GM23338 (cell line): ENCODE measurements at regions not wholly inside any gene's neighbourhood (a gene's known extent, or its start where the extent isn't known, plus 50 kb on each side); places are given as distances from the start of the nearest gene placed in this dataset.

Experiments used
- ATAC-seq: fragments of 200-7000 bp; cut with Tn5 transposase; 3 replicates; pipeline ENCODE4 v1.9.1; 2020
- DNase-seq: peaks from one replicate; pipeline ENCODE4 v3.0.0-alpha.2; 2015; ENCODE audit warnings: low spot score
- H2AFZ ChIP-seq: fragments of 200-600 bp; sonication (generic); 2 replicates; pipeline ENCODE4 v1.8.0; 2016; ENCODE audit warnings: antibody characterized with exemption, mild to moderate bottlenecking, moderate library complexity
- H3F3A ChIP-seq: fragments of 200-600 bp; sonication (generic); replicated peaks from 2 replicates; pipeline ENCODE4 v1.8.0; 2017; ENCODE audit warnings: antibody characterized with exemption, mixed run types, low read depth
- H3K27ac ChIP-seq: fragments of 200-600 bp; sonication (generic); 2 replicates; pipeline ENCODE4 v1.6.1; 2016; ENCODE audit warnings: low read depth
- H3K27me3 ChIP-seq: fragments of 200-600 bp; sonication (generic); 2 replicates; pipeline ENCODE4 v1.8.0; 2016; ENCODE audit warnings: mild to moderate bottlenecking, mixed run types, moderate library complexity; ENCODE audit not compliant: insufficient read depth
- H3K36me3 ChIP-seq: fragments of 200-600 bp; sonication (generic); 2 replicates; pipeline ENCODE4 v1.8.0; 2016; ENCODE audit warnings: mild to moderate bottlenecking; ENCODE audit not compliant: insufficient read depth
- H3K4me1 ChIP-seq: fragments of 200-600 bp; sonication (generic); 2 replicates; pipeline ENCODE4 v1.8.0; 2016; ENCODE audit warnings: mild to moderate bottlenecking, moderate library complexity; ENCODE audit not compliant: insufficient read depth
- H3K4me2 ChIP-seq: fragments of 200-600 bp; sonication (generic); 2 replicates; pipeline ENCODE4 v1.7.1; 2017; ENCODE audit warnings: mixed run types
- H3K4me3 ChIP-seq: fragments of 200-600 bp; sonication (generic); 2 replicates; pipeline ENCODE4 v1.6.1; 2016; ENCODE audit warnings: mixed run types
- H3K79me2 ChIP-seq: fragments of 200-600 bp; sonication (generic); replicated peaks from 2 replicates; pipeline ENCODE4 v1.8.0; 2017; ENCODE audit warnings: mild to moderate bottlenecking; ENCODE audit not compliant: insufficient read depth
- H3K9me2 ChIP-seq: fragments of 200-600 bp; sonication (generic); 2 replicates; pipeline ENCODE4 v1.8.0; 2017; ENCODE audit not compliant: insufficient read depth
- H4K20me1 ChIP-seq: fragments of 200-600 bp; sonication (generic); replicated peaks from 2 replicates; pipeline ENCODE4 v1.8.0; 2017; ENCODE audit warnings: mild to moderate bottlenecking; ENCODE audit not compliant: insufficient read depth
- H3K27ac Mint-ChIP-seq: 2 replicates; pipeline ENCODE4 v1.8.0; 2020; ENCODE audit warnings: inconsistent platforms, mild to moderate bottlenecking, moderate library complexity, mixed read lengths
- H3K27me3 Mint-ChIP-seq: 3 replicates; pipeline ENCODE4 v1.8.0; 2022; ENCODE audit warnings: low read depth, mild to moderate bottlenecking, moderate library complexity, mixed read lengths, inconsistent platforms; ENCODE audit not compliant: insufficient read depth, poor library complexity
- H3K36me3 Mint-ChIP-seq: 3 replicates; pipeline ENCODE4 v1.8.0; 2021; ENCODE audit warnings: low read depth, mild to moderate bottlenecking, inconsistent platforms, moderate library complexity, mixed read lengths
- H3K4me1 Mint-ChIP-seq: 3 replicates; pipeline ENCODE4 v1.8.0; 2020; ENCODE audit warnings: mild to moderate bottlenecking, inconsistent platforms, mixed read lengths
- H3K4me3 Mint-ChIP-seq: 3 replicates; pipeline ENCODE4 v1.8.0; 2021; ENCODE audit warnings: moderate library complexity, mild to moderate bottlenecking, inconsistent platforms, mixed read lengths
- H3K9me3 Mint-ChIP-seq: 3 replicates; pipeline ENCODE4 v1.8.0; 2020; ENCODE audit warnings: moderate library complexity, mild to moderate bottlenecking, inconsistent platforms, mixed read lengths
- CTCF ChIP-seq, 2 experiments: fragments of 200-600 bp in 1 of 2; sonication (generic) in 1 of 2; conservative IDR thresholded peaks; 2 replicates each; pipeline versions ENCODE4 v1.5.1 to v1.6.1; 2016 to 2017; ENCODE audit warnings: antibody characterized with exemption in 2 of 2, low read depth in 2 of 2, mild to moderate bottlenecking in 2 of 2, moderate library complexity in 1 of 2
- ETS1 ChIP-seq: IDR thresholded peaks from 2 replicates; pipeline ENCODE4 v1.6.1; 2016; ENCODE audit warnings: antibody characterized with exemption
- EZH2phosphoT487 ChIP-seq: fragments of 200-600 bp; sonication (generic); IDR thresholded peaks from one replicate; pipeline ENCODE4 v1.8.1; 2018; ENCODE audit warnings: antibody characterized with exemption; ENCODE audit not compliant: unreplicated experiment
- JUNB ChIP-seq: IDR thresholded peaks from one replicate; pipeline ENCODE4 v1.6.1; 2016; ENCODE audit warnings: antibody characterized with exemption; ENCODE audit not compliant: unreplicated experiment
- ZNF331 ChIP-seq: fragments of 250-450 bp; sonication (Bioruptor Pico); IDR thresholded peaks from 2 replicates; pipeline ENCODE4 v1.5.0; 2020; ENCODE audit warnings: low read depth, mild to moderate bottlenecking, moderate library complexity
- ZNF462 ChIP-seq: fragments of 250-450 bp; sonication (Bioruptor Pico); IDR thresholded peaks from 2 replicates; pipeline ENCODE4 v1.5.0; 2020; ENCODE audit warnings: mild to moderate bottlenecking, moderate library complexity

GRCh38 chr1:199751962-199752687 is 275.4 kb upstream of the NR5A2 start:
- Histone ChIP-seq H3K79me2 (no peaks in the 10 kb centered on the region), H3K27me3 (no peaks in the 10 kb centered on the region), H3K4me3 (no peak overlapping the region), H3K36me3 (peaks cover 10% of the 10 kb centered on the region; the same call in 1 of the 2 replicates), H3K9me2 (no peaks in the 10 kb centered on the region), H4K20me1 (no peaks in the 10 kb centered on the region), H2AFZ (no peak overlapping the region), H3K4me1 (peaks cover 14% of the 10 kb centered on the region), H3F3A (no peaks in the 10 kb centered on the region), H3K27ac (no peak overlapping the region), H3K4me2 (no peak overlapping the region)
- Mint-ChIP-seq H3K36me3 (peaks cover 10% of the 10 kb centered on the region; the same call in 2 of the 3 replicates), H3K27me3 (peaks cover 16% of the 10 kb centered on the region), H3K4me1 (peaks cover 16% of the 10 kb centered on the region; the same call in 2 of the 3 replicates), H3K9me3 (peaks cover 16% of the 10 kb centered on the region), H3K4me3 (no peak overlapping the region), H3K27ac (no peak overlapping the region)
- no peak for TF ChIP-seq ETS1
- TF ChIP-seq JUNB = no peak
- TF ChIP-seq ZNF462 (CRISPR knock-in tag) = no peak
- no peak for TF ChIP-seq ZNF331
- TF ChIP-seq EZH2phosphoT487 = no peak
- TF ChIP-seq CTCF (conservative IDR thresholded peaks at IDR 0.05; ENCODE audit: low read depth in 2 of 2) = no peak
- no peak for ATAC-seq
- DNase-seq = no peak
